GM21737 (cell line): ENCODE measurements at regions not wholly inside any gene's neighbourhood (a gene's known extent, or its start where the extent isn't known, plus 50 kb on each side); places are given as distances from the start of the nearest gene placed in this dataset.

Experiments
- ATAC-seq: cut with Tn5 transposase; IDR thresholded peaks from one replicate; pipeline ENCODE4 v1.9.1; 2021; ENCODE audit warnings: mild to moderate bottlenecking, moderate library complexity; ENCODE audit not compliant: unreplicated experiment

DNA sequence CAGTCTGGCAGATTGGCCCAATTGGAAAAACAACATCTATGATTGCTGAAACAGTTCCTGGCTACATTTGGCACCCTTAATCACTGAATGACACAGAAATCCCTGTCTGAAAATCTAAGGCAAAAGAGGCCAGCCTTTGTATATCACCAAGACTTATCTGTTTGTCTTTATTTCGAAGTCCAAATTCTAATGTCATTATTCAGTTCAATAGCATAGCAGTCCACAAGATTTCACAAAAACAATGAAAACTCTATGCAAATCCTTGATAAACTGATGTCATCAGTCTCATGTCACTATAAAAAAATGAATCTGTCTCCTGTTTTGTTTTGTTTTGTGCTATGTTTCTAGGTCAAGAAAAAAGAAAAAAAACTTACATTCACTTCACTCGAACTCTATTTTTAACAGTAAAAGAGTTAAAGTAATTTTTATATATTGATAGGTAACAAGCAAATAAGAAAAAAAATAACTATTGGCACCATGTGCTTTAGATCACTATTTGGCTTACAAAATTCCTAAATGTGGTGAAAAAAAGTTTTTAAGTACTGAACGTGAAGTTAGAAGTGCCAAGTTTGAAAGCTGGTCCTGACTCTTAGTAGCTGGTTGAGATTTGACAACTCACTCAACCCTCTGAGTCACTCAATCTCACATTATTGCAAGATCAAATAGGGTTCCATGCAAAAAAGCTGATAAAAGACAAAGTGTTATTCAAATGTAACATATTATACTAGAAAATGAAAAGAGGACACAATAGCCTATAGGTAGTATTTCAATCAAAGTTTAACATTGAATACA, 359.3 kb downstream of the IRS1 start:
- ATAC-seq = no peak

DNA sequence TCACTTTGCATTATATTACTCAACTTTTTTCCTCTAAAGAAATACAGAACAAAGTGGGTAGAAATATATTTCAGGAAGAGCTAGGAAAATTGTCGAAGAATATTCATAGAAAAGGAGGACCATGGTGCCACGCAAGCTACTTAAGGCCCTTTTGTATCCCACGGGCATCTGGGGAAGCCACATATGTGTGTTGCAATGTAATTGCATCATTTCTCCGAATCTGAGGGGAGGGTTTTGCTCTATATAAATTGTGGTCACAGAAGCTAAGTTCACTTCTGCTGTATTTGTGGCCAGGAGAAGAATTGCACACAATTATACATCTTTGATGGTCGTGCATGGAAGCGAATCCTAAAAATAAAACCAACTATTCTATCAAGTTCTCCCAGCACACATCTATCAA, 360.3 kb downstream of the IRS1 start:
- ATAC-seq = no peak

- no peak for ATAC-seq
These were observed 364.5 kb downstream of the IRS1 start for GRCh38 chr2:226435146-226435545.

- ATAC-seq = no peak
These were observed 364.9 kb downstream of the IRS1 start for GRCh38 chr2:226434702-226435101.

- ATAC-seq = no peak
These were observed 368.2 kb downstream of the IRS1 start for GRCh38 chr2:226431288-226431948.

DNA sequence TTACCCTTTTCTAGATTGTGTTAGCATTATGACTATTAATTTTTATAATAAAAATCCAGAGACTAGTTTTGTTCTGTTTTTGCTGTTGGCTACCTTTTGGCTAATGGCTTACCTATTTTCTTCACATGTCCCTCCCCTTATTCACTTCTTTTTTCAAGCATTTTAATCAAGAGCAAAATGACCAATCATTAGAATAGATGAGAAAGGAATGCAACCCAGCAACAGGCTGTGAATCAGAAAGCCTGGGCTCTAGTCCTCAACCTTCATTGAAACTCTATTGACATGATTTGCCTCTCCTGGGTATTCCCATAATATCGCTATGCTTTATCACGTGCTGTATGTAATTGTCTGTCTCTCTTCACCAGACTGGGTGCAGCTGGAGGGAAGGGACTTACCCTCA, 370.1 kb downstream of the IRS1 start:
- ATAC-seq = no peak

- no peak for ATAC-seq
These were observed 371.9 kb downstream of the IRS1 start for GRCh38 chr2:226427538-226428307.

DNA sequence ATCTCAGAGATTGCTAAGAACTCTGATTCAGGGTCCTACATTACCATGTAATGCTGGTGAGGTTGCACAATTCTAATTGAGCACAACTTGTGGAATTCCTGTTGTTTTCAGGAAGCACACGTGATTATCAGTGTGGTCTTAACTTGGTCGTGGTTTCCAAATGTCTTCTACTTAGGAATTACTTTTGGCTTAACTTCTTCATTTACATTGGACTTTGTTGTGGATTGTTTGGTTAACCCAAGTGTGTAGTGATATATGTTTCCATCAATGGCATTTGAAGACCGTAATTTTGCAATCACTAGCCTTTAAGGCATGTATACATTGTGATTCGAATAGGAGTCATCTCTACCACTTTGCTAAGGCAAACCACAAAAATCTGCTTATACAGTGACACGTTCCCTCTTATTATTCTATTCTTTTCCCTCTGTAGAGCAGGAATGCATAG, 373.3 kb downstream of the IRS1 start:
- ATAC-seq = no peak

GRCh38 chr2:226424971-226425370, 374.6 kb downstream of the IRS1 start:
- ATAC-seq = no peak

DNA sequence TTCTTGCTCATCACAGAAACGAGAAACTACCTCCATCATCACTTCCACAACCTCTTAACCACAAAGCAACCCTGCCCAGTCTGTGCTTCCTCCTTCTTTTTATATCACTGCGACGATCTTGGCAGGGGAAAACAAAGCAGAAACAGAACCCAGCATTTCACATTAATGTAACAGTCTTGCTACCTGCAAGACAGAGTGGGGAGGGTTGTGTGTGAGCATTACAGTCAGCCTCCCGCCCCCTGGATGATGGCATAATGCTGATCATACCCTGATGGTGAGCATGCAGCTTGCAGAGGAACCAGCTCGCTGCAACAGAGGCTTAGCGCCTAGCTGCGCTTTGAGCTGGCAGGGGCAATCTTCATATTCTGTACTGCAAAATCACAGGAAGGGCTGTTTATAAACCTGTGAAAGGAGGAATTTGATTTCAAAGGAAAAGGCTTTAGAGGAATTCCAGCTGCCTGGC, 376.1 kb downstream of the IRS1 start:
- ATAC-seq = peak; percentile 86

DNA sequence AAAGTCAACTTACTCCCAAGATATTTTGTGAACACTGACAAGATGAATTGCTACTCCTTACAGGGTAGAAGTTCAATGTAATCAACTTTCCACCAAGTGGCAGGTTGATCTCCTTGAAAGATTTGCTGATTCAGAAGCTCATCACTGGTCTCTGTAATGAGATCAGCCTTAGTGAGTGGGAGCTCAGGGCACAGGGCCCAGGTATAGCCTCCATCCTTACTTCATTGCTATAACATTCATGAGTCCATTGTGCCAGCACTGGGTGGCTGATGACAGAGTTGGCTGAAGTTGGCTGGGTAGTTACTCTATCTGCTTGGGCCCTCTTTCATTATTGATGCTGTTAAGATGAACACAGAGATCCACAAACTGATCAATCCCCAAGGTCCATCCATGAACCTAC, 379.0 kb downstream of the IRS1 start:
- no peak for ATAC-seq

GRCh38 chr2:226418521-226418920, 381.1 kb downstream of the IRS1 start:
- no peak for ATAC-seq

GRCh38 chr2:226414335-226414734, 385.3 kb downstream of the IRS1 start:
- ATAC-seq = no peak

DNA sequence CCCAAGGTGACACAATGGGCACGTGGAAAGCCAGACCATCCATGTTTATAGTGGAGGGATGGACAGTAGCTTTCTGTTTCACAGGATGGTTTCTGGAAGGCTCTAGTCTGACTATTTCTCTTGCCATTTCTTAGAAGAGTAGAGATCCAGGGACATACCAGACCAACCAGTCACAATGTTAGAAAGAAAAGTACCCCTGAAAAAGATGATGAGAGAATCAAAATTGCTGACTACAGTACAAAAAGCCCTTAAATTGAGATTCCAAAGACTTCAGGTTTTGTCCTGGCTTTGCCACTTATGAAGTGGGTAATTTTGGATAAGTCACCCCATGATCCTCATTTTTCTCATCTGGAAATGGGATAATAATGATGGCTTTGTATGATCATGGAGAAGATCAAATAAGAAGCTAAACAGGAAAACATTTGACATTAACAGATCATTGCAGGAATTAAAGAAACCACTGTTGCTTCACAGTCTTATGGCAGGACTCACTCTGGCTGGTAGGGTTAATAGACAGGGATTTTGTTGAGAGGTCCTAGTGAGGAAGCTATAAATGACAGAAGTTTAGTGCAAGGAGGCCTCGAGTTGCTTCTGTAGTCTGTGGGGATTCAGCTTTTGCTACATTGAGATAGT, 386.0 kb downstream of the IRS1 start:
- ATAC-seq = no peak

DNA sequence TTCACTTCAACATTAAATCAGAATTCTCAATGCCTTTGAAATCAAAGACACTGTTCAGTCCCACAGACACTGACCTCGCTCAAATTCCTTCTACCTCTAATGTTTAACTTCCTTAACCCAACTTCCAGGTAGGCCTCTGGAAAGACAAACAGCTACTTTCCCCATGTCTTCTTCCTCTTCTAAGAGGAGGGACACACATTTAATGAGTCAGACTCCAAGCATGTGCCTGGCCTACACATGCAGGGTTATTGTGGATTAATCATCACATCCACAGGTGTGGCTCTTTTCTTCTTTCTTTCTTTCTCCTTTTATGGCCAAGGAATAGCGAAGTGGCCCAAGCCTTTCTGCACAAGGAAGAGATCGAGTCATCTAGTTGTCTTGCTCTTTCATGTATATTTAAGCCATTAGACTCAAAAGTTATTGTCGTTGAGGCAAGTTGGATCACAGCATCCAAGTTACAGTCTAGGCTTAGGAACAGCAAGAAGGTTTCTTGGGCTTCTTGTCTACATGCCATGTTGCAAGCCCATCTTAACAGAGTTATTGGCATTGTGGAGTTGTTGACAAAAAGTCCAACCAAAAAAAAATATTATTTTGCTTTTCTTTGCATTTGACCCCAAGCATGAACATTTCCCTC, 387.8 kb downstream of the IRS1 start:
- ATAC-seq = no peak

GRCh38 chr2:226411205-226411604, 388.4 kb downstream of the IRS1 start:
- no peak for ATAC-seq

DNA sequence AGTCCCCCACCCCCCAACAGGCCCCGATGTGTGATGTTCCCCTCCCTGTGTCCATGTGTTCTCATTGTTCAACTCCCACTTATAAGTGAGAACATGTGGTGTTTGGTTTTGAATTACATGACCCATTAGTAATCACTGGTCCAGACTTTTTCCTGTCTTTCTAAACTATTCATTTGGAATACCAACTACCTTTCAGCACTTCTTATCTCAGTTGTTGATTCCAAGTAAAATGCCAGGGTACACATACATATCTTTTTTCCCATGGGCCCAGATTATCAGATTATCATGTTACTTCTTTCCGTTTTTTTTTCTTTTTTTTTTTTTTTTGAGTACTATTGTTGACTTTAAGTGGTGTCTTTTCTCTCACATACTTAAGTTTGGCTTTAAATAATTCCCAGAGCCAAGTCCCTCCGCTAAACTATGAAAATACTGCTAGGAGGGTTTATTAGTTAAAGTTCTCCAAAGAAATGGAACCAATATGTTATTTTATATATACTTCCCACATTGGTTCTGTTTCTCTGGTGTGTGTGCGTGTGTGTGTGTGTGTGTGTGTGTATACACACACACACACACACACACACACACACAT, 389.3 kb downstream of the IRS1 start:
- no peak for ATAC-seq

GRCh38 chr2:226409134-226409533, 390.5 kb downstream of the IRS1 start:
- no peak for ATAC-seq

DNA sequence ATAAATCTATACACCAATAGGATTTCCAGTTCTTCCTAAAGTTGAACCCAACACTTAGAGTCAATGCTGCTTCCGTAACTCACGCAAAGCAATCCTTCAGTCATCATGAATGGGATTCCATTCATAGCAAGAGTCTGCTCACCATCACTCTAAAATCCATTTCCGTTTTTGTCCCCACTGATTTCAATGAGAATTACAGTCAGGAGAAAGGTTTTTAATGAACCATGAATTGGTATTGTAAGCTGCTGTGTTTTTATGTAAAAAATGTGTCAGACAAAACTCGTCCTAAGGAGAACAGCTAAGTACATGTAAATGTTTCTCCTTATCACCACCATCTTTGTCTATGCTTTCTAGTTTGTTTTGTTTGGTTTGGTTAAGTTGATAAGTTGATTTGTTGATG, 391.5 kb downstream of the IRS1 start:
- ATAC-seq = no peak

GRCh38 chr2:226407135-226407534, 392.5 kb downstream of the IRS1 start:
- no peak for ATAC-seq
